ENCODE measurements at regions not wholly inside any gene's neighbourhood (a gene's known extent, or its start where the extent isn't known, plus 50 kb on each side); places are given as distances from the start of the nearest gene placed in this dataset.

DNA sequence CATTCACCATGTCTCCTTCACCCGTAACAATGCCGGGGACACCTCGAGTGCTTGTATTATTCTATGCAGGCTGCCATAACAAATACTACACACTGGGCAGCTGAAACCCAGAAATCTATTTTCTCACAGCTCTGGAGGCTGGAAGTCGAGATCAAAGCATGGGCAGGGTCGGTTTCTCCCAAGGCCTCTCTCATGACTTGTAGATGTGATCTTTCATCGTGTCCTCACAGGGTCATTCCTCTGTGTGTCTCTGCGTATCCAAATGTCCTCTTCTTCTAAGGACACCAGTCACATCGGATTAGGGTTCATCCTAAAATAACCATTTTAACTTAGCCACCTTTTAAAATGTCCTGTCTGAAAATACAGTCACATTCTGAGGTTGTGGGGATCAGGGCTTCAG lies 303.5 kb downstream of the KLF6 start:
- Histone ChIP-seq H3K4me3 (no peak overlapping the region), H3K27ac (no peak overlapping the region), H3K36me3 (no peaks in the 10 kb centered on the region), H3K9me3 (no peaks in the 10 kb centered on the region), H3K27me3 (no peaks in the 10 kb centered on the region), H3K4me1 (peaks cover 6 to 14% of the 10 kb centered on the region in 2 donors)
- ATAC-seq (no peak), DNase-seq (no peak)
- TF ChIP-seq POLR2A (IDR thresholded peaks at IDR 0.05) = no peak
- TF ChIP-seq, protein P1, sequence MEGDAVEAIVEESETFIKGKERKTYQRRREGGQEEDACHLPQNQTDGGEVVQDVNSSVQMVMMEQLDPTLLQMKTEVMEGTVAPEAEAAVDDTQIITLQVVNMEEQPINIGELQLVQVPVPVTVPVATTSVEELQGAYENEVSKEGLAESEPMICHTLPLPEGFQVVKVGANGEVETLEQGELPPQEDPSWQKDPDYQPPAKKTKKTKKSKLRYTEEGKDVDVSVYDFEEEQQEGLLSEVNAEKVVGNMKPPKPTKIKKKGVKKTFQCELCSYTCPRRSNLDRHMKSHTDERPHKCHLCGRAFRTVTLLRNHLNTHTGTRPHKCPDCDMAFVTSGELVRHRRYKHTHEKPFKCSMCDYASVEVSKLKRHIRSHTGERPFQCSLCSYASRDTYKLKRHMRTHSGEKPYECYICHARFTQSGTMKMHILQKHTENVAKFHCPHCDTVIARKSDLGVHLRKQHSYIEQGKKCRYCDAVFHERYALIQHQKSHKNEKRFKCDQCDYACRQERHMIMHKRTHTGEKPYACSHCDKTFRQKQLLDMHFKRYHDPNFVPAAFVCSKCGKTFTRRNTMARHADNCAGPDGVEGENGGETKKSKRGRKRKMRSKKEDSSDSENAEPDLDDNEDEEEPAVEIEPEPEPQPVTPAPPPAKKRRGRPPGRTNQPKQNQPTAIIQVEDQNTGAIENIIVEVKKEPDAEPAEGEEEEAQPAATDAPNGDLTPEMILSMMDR (IDR thresholded peaks at IDR 0.05 in 4 of 5, conservative IDR thresholded peaks at IDR 0.05 in 1 of 5) = no peak
- intact Hi-C loops (cut with DNase I; ENCODE audit: low total_unique reads) (no loop called here), in situ Hi-C loops (cut with MboI; ENCODE audit: low sequenced_read_pairs in 4 of 4) (no loop called here)

DNA sequence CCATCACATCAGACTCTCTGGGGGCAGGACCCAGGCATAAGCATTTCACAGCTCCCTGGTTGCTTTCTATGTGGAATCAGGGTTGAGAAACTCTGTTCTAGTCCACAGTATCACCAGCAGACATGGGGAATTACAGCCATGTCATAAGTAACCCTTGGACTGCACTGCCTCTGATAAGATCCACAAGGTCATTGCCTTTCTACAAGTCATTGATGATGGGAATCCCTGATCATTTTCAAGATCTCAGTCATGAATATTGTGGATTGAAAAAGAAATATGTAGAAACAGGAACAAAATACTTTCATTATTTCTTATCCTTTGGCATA lies 304.1 kb downstream of the KLF6 start:
- in situ Hi-C loops (cut with MboI; ENCODE audit: low sequenced_read_pairs in 4 of 4) (no loop called here), intact Hi-C loops (cut with DNase I; ENCODE audit: low total_unique reads) (no loop called here)

DNA sequence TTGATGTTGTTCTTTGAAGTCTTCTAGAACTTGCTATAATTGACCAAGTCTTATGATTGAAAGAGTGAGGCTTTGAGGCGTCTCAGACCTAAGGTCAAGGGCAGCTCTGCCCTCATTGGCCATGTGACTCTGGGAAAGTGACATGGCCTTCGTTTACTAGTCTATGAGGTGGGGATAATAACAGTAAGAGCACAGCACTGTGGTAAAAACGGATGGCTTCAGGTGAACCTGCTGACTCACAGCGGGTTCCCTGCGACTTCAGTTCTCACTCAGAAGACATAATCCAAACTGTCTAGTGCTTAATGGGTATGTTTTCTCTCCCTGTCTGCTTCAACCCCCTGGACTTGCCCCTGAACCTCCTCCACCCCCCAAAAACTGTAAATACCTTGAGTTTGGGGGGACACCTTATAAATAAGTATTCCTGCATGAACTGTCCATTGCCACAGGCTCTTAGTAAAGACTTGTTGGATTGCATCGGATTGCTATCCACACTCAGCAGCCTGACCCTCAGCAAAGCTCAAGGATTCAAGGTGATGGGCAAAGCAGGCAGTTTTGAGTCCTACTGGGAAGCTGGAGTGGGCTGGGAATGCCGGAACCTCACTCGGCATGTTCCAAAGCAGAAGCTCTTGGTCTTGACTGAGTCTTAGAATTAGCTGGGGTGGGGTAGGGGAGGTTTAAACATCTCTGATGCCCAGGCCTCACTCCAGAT lies 304.6 kb downstream of the KLF6 start:
- peaks cover 6 to 14% of the 10 kb centered on the region in 2 donors for H3K4me1 ChIP-seq
- intact Hi-C loops (cut with DNase I; ENCODE audit: low total_unique reads) (no loop called here), in situ Hi-C loops (cut with MboI; ENCODE audit: low sequenced_read_pairs in 4 of 4) (no loop called here)
- no peaks in the 10 kb centered on the region for H3K27me3 ChIP-seq
- H3K36me3 ChIP-seq = no peaks in the 10 kb centered on the region
- TF ChIP-seq, protein P1 (IDR thresholded peaks at IDR 0.05 in 4 of 5, conservative IDR thresholded peaks at IDR 0.05 in 1 of 5) = no peak
- no peak for TF ChIP-seq POLR2A (IDR thresholded peaks at IDR 0.05)
- H3K9me3 ChIP-seq = no peaks in the 10 kb centered on the region
- H3K4me3 ChIP-seq = no peak overlapping the region
- no peak for DNase-seq
- ATAC-seq = no peak
- H3K27ac ChIP-seq = no peak overlapping the region

More for the DNA sequence above, 304.1 kb downstream of the KLF6 start:
- no peaks in the 10 kb centered on the region for H3K36me3 ChIP-seq
- no peak for DNase-seq
- ATAC-seq = no peak
- H3K4me3 ChIP-seq = no peak overlapping the region
- TF ChIP-seq, protein P1 (IDR thresholded peaks at IDR 0.05 in 4 of 5, conservative IDR thresholded peaks at IDR 0.05 in 1 of 5) = no peak
- TF ChIP-seq POLR2A (IDR thresholded peaks at IDR 0.05) = no peak
- H3K4me1 ChIP-seq = peaks cover 6 to 14% of the 10 kb centered on the region in 2 donors
- no peak overlapping the region for H3K27ac ChIP-seq
- no peaks in the 10 kb centered on the region for H3K9me3 ChIP-seq
- no peaks in the 10 kb centered on the region for H3K27me3 ChIP-seq

DNA sequence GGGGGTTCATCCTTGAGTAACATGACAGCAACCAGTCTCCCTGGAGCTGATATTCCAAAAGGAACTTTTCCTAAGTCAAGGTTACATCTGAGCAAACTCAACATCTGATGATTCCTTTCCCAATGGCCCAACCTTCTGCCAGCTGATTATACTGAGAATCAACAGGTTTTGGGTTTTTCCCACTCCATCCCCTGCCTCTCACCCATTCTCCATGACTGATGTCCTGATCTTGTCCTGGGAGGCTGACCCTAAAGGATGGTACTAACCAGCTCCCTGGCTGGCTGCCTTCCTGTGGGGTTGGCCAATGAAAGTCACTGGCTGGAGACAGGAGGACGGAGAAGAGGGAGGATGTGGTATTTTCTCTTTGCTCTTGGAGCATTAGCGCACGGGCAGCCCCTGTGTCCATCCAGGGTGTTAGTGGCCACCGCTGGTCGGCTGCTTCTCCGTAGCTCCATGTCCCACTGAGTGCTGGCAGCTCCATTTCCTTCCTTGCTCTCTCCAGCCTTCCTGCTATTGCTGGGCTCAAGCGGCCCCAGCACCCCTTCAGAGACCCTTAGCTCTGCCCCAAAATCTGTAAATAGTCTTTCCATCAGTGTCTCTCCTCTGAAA lies 306.2 kb upstream of the PITRM1 start:
- no peak for DNase-seq
- H3K4me3 ChIP-seq = no peak overlapping the region
- no peak overlapping the region for H3K27ac ChIP-seq
- H3K9me3 ChIP-seq = no peaks in the 10 kb centered on the region
- ATAC-seq = no peak
- peaks cover 6 to 9% of the 10 kb centered on the region in 2 donors for H3K4me1 ChIP-seq
- H3K27me3 ChIP-seq = no peaks in the 10 kb centered on the region
- H3K36me3 ChIP-seq = no peaks in the 10 kb centered on the region
- TF ChIP-seq POLR2A (IDR thresholded peaks at IDR 0.05) = no peak
- TF ChIP-seq, protein P1 (IDR thresholded peaks at IDR 0.05 in 4 of 5, conservative IDR thresholded peaks at IDR 0.05 in 1 of 5) = no peak
- intact Hi-C loops (cut with DNase I; ENCODE audit: low total_unique reads) (no loop called here), in situ Hi-C loops (cut with MboI; ENCODE audit: low sequenced_read_pairs in 4 of 4) (no loop called here)

Measured in gastrocnemius medialis (tissue), 4 donors.